Islet of Langerhans (tissue), 1 donor: ENCODE measurements at regions not wholly inside any gene's neighbourhood (a gene's known extent, or its start where the extent isn't known, plus 50 kb on each side); places are given as distances from the start of the nearest gene placed in this dataset.

Experiments used
- FAIRE-seq: peaks from one replicate; lab custom pipeline; 2011; peaks lifted over from hg19 to GRCh38; lab: Jason Lieb, UNC

DNA sequence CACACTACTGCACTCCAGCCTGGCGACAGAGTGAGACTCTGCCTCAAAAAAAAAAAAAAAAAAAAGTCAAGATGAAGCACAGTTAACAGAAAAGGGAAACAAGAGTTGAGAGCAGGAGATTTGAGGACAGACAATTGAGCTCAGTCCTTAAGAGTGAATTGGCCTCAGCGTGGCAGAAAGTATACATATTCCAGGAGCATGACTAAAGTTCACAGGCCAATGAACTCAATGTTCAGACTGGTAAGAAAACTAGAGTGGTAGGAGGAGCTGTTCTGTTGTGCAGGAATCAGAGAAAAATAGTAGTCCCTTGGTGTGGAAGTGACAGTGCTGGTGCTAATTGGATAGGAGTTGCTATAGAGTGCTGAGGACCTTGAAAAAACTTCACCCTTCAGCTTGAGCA is 60.0 kb downstream of the NRN1 start:
- no peak for FAIRE-seq

DNA sequence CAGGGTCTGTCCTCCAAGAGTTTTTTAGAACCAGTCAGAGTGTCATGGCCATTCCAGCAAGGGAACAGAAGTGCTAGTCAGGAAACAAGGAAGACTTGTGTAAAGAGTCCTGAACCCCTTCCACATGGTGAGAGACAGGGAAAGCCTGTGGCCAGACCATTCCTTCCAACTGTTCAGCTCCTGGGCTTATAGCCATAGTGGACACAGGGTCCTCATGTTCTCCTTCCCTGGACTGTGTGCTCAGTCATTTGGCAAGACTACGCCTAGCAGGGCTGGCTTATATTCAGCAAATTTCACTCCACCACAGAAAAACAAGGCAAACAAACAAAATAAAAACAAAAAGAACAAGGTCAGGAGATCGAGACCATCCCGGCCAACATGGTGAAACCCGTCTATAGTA is 60.5 kb downstream of the NRN1 start:
- FAIRE-seq, result no peak

DNA sequence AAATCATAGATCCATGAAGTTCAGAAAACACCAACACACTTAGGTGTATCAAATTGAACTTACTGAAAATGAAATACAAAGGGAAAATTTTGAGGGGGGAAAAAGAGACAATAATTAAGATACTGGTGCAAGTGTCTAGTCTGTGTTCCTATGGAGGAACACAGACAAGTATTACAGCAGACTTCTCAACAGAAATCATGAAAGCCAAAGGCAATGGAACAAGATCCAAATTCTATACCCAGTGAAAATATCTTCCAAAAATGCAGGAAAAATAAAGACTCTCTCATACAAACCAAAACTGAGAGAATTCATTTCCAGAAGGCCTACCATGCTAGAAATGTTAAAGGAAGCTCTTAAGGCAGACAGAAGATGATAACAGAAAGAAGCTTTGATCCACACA is 63.1 kb downstream of the NRN1 start:
- no peak for FAIRE-seq

DNA sequence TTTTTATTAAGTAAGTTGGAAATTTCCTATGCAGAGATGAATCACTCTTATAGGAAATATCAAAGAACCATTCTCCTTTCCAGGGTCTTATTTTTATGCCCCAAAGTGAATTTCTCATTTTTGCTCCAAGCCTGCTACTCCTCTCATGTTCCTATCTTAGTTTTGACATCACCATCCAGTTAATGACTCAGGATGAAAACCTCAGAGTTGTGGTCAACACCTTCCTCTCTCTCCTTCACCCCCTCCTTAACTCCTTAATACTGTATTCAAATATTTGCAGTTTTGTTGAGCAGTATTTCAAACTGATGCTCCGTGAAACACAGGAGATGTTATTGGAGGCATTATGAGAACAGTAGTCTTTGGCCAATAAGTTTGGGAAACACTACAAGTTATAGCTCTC is 64.1 kb downstream of the NRN1 start:
- FAIRE-seq, result no peak

DNA sequence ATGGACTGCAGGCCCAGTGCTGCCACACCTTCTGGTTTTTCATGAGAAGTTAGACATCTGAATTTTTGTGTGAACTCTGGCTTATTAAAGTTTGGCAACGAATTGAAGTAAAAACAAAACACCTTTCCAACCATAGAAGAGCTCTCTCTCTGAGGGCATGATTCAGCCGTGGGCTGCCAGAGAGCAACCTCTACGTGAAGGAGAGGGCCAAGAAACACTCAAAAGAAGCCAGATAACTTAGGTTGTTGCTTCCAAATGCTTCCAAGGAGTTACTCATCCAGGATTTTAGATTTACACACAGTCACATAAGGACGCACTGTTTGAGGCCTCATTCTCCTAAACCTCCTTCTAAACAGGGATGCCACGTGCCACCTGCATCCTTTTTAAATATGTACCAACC is 65.5 kb downstream of the NRN1 start:
- FAIRE-seq, result no peak

DNA sequence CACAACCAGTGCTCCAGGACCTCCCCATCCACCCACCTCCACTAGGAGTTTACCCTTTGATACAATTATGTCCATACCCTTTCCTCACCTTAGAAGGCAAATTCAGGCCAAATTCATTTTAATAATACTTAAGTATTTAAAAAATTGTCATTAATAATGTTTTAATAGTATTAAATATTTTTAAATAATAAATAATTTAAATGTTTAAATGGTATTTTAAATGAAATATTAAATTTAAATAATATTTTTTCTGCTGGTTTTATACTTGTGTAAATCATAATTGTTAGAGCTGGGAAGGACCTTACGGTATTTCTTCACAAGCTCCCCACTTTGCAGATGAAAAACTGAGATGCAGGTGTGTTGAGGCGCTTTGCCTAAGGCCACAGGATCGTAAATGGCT is 67.8 kb downstream of the NRN1 start:
- FAIRE-seq, result no peak

DNA sequence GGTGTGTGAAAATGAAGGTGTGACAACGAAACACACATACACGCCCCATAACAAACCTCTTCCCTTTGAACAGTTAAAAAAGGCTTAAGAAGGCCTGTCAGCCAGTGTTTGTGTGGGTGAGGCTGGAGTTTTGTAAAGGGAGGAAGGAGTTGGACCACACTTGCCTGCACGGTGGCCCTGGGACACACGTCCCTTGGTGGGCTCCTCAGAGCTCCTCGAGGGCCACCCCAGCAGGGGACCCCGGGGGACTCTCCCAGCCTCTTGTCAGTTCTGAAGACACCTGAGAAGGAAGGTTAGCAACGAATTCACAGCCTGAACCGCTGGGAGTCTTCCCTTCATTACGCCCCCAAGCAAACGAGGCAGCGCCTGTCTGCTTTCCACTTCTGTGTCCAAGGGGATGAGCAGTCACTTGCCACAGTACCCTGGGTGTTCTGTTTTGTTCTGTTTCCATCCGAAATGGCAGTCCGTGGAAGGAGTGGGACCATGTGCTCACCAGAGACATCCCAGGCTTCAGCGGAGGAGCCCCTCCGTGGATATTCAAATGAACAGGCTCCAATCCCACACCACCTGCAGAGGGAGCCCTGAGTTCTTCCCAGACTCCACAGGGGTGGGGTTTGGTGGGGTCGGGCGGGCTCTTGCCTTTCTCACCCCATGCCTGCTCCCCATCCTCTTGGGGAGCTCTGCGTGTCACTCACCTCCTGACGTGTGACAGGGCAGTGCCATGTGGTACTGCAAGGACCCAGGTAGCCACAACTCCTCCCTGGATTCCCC is 68.6 kb downstream of the NRN1 start:
- no peak for FAIRE-seq

- FAIRE-seq, result no peak
These were observed 69.4 kb downstream of the NRN1 start for GRCh38 chr6:5937169-5937909.

- no peak for FAIRE-seq
These were observed 70.1 kb downstream of the NRN1 start for GRCh38 chr6:5936631-5937030.

DNA sequence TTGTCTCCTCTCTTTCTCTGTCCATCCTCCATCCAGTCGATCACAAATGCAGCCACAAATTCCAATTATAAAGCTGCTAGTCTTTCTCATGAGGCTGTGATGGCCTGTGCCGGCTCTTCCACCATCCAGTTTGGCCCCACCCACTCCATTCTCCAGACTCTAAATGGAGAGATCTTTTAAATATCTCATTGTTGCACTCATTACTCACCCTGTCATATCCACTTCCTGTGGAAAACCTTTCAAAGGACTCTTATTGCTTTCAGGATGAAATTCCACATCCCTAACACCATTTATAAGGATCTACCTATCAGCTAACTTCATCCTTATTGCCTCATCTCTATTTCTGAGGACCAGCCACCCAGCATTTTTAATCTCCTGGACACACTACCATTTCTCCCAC is 70.6 kb downstream of the NRN1 start:
- no peak for FAIRE-seq

DNA sequence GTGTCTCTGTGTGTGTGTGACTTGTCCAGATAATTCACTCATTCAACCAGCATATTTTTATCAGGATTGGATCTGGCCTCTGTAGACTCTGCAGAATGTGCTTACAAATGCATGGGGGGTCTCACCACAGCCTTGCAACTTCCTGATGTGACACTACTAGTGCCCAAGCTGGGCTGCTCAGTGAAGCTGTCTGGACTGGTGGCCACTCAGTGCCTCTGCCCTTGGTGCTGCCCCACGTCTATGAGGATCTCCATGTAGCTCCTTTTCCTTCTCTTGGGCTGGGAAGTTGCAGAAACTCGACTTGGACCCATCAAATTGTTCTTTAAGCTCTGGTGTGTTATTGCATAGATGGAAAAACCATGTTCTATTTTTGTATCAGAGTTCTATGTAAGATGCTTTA is 75.8 kb downstream of the NRN1 start:
- FAIRE-seq, result no peak

- FAIRE-seq, result no peak
These were observed 76.5 kb downstream of the NRN1 start for GRCh38 chr6:5930143-5930770.

DNA sequence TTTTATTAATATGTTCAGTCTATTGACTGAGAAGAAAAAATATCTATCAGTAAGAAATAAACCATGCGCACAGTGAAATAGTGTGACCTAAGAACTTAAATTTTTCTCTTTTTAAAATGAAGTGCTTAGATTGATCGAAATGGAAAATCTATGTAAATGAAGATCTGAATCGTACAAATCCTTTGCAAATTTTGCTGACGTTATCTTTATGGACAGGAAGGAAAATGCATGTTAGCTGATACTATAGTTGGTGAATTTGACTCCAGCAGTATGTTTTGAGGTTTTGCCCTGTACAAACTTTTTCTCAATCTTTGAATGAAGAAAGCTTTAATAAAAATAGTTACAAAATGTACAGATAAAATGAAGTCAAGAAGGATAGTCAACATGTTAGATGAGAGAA is 82.9 kb downstream of the NRN1 start:
- no peak for FAIRE-seq

DNA sequence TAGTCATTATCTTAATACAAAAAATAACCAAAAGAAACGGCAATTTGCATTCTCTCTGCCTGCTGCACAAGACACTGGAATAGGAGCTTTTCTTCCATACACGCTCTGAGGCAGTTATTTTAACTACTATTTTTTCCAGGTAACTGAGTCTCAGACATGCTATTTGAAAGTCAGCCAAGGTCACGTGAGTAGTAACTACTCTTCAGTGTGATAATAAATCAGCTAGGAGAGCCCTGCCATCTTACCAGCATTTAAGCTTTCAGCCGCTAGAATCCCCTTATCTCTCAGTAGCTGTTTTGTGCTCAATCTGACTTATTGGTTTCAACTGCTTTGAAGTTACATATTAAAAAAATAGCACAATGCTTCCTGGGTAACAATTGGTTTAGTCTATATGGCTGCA is 84.5 kb downstream of the NRN1 start:
- FAIRE-seq, result no peak

DNA sequence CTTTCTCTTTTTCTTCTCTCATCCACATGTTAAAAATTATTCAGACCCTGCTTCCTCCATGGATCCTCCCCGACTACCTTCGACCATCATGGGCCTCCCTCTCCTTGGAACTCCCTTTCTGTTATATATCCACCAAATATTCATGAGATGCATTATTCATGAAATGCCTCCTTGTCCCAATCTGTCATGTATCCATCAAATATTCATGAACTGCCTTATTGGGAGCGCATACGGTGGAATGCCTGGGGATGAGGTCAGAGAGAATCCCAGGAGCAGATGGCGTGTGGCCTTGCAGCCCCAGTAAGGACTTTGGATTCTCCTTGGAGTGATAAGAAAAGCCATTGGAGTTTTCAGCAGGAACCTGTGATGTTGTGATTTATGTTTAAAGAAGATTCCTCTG is 97.0 kb downstream of the NRN1 start:
- no peak for FAIRE-seq

GRCh38 chr6:5906842-5907241 is 99.9 kb downstream of the NRN1 start:
- FAIRE-seq, result no peak

DNA sequence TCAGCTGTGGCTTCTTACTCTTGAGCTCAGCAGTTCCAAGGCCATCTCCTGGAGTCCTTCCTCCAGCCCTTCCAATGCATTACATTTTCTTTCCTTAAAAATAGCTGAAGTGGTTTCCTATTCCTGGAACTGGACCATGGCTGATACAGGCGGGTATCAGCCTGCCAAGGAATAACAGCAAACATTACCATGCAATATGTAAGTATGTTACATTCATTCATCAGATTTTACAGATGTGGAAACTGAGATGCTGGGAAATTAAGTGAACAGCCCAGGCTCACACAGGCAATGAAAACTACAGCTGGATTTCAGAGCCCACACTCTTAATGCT is 100.4 kb downstream of the NRN1 start:
- no peak for FAIRE-seq

- FAIRE-seq, result no peak
These were observed 101.0 kb downstream of the NRN1 start for GRCh38 chr6:5905431-5906339.

DNA sequence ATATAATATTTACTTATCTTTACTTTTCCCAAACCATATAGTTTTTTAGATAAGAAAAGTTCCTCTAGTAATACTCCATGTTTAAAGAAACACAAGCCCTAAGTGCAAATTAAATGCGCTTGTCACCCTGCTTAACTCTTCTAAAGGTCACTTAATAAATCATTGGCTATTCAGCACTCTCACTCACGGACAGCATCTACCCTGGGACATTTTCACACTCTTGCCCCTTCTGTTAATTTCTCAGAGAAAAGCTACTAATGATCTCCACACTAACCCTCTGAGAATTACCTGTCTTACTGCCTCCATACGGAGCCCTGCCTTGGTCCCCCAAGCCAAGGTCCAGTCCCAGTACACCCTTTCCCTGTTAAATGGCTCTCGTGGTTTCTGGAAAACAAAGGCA is 102.2 kb downstream of the NRN1 start:
- FAIRE-seq, result no peak

DNA sequence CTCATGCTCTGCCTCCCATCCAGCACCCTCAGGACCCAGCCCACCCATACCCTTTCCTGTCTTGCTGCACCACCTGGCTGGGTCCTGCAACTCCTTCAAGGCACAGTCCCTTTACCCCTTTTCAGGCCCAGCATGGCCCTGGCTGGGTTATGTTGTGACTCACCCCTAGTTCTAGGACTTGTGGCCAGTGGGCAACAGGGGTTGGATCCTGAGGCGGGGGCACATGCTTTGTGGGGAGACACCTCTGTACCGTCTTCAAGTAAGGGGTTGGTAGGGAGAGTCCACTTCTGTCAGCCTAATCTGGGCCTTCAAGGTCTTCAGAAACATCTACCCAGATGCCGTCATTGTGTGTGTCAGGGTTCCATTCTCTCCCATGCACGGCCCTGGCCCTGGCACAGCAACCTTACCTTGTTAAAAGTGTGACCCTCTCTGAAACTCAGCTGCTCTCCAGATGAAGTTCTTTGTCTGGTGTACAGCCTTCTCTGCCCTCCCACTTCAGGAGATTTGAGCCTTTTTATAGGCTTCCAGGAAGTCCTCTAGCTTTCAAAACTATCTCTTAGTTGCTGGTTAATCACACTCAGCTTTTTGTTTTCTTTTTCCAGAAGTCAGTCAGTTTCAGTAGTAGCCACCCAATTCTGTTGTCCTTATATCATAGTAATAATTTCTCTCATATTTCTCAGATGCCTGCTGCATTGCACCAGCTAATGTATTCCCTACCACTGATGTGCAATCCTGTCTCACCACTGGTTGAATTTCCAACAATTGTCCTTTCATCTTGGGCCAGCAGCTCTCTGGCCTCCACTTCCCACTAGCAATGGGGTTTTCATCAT is 107.3 kb downstream of the NRN1 start:
- no peak for FAIRE-seq

DNA sequence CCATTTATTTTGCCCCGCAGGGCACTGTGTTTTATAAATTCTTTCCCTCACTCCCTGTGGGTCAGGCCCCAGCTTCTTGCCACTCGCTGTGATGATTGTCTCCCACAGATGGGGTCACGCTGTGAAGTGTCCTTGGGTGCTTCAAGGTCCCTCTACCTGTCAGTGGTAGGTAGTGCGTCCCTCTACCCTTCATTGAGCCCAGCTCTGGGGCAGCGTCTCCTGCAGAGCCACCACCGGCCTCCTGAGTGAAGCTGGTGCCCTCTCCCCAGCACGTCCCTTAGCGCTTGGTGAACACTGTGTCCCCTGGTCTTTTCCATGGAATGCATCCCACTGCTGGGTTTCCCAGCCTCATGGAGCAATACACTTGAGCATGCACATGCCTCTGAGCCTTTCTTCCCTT is 108.2 kb downstream of the NRN1 start:
- FAIRE-seq, result no peak

- no peak for FAIRE-seq
These were observed 108.6 kb downstream of the NRN1 start for GRCh38 chr6:5898102-5898501.
